Thyroid gland (tissue), 4 donors: ENCODE measurements at regions not wholly inside any gene's neighbourhood (a gene's known extent, or its start where the extent isn't known, plus 50 kb on each side); places are given as distances from the start of the nearest gene placed in this dataset.

Experiments used
- DNase-seq, 2 donors: peaks; one replicate each; pipeline ENCODE4 v3.0.0-alpha.2; 2019
- H3K27ac ChIP-seq, 3 donors: fragments of 200-600 bp; sonication (generic); 1 replicate in 2 of 3; 2 replicates in 1 of 3; pipeline ENCODE4 v1.5.1; 2016 to 2019; ENCODE audit warnings: mild to moderate bottlenecking in 1 of 3, moderate library complexity in 1 of 3
- H3K27me3 ChIP-seq: fragments of 200-600 bp; sonication (generic); one replicate; pipeline ENCODE4 v1.5.1; 2019
- H3K36me3 ChIP-seq, 2 donors: fragments of 200-600 bp; sonication (generic); one replicate each; pipeline ENCODE4 v1.5.1; 2016 to 2019
- H3K4me1 ChIP-seq, 2 donors: fragments of 200-600 bp; sonication (generic); one replicate each; pipeline ENCODE4 v1.5.1; 2017 to 2019
- H3K4me3 ChIP-seq, 3 donors: fragments of 200-600 bp; sonication (generic); replicated peaks in 1 of 3; 1 replicate in 2 of 3; 2 replicates in 1 of 3; pipeline ENCODE4 v1.5.1; 2016; ENCODE audit warnings: mild to moderate bottlenecking in 1 of 3
- H3K9me3 ChIP-seq: fragments of 200-600 bp; sonication (generic); one replicate; pipeline ENCODE4 v1.5.1; 2017
- CTCF ChIP-seq, 6 experiments: fragments of 200-600 bp in 3 of 6; fragments of 450-650 bp in 3 of 6; sonication (generic) in 3 of 6; IDR thresholded peaks; one replicate each; pipeline ENCODE4 v1.5.1; 2016 to 2019; ENCODE audit warnings: antibody characterized with exemption in 6 of 6, mild to moderate bottlenecking in 2 of 6, inconsistent platforms in 1 of 6, moderate library complexity in 1 of 6
- POLR2A ChIP-seq, 2 donors: fragments of 450-650 bp; IDR thresholded peaks; one replicate each; pipeline ENCODE4 v1.6.1; 2017; ENCODE audit warnings: antibody characterized with exemption in 2 of 2, mild to moderate bottlenecking in 2 of 2, moderate library complexity in 1 of 2
- WGBS, 2 donors: methylation state at CpG; one replicate each; pipeline ENCODE4 v1.1.5; 2017; 5-methylcytosine and 5-hydroxymethylcytosine counted together
- intact Hi-C: fragments of 100-400 bp; cut with DNase I; formaldehyde crosslinking; loops from one replicate; pipeline ENCODE4 v1.15.1; 2023

GRCh38 chr13:42728507-42729180 is 52.7 kb upstream of the FAM216B start:
- Histone ChIP-seq H3K4me3 (no peak overlapping the region), H3K4me1 (no peaks in the 10 kb centered on the region), H3K27me3 (no peaks in the 10 kb centered on the region), H3K36me3 (no peaks in the 10 kb centered on the region), H3K27ac (no peak overlapping the region), H3K9me3 (no peaks in the 10 kb centered on the region)
- DNase-seq: no peak
- TF ChIP-seq CTCF (IDR thresholded peaks at IDR 0.05) (no peak), POLR2A (IDR thresholded peaks at IDR 0.05) (no peak)
- WGBS, 2 donors: 69 to 74% methylated on average over 8 of the region's 8 CpGs
- intact Hi-C loops: no loop called here

- WGBS, 2 donors: 94 to 100% methylated on average over 1 of the region's 1 CpG
- no peak for DNase-seq
- TF ChIP-seq POLR2A (IDR thresholded peaks at IDR 0.05) (no peak), CTCF (IDR thresholded peaks at IDR 0.05) (no peak)
These were observed 51.5 kb upstream of the FAM216B start for GRCh38 chr13:42729857-42730402.

More at GRCh38 chr13:42729857-42730402, 51.5 kb upstream of the FAM216B start:
- intact Hi-C loops: no loop called here
- H3K27ac ChIP-seq: no peak overlapping the region
- no peaks in the 10 kb centered on the region for H3K9me3 ChIP-seq
- H3K36me3 ChIP-seq: no peaks in the 10 kb centered on the region
- H3K4me1 ChIP-seq: no peaks in the 10 kb centered on the region
- no peak overlapping the region for H3K4me3 ChIP-seq
- no peaks in the 10 kb centered on the region for H3K27me3 ChIP-seq
